ENCODE measurements at regions not wholly inside any gene's neighbourhood (a gene's known extent, or its start where the extent isn't known, plus 50 kb on each side); places are given as distances from the start of the nearest gene placed in this dataset.

DNA sequence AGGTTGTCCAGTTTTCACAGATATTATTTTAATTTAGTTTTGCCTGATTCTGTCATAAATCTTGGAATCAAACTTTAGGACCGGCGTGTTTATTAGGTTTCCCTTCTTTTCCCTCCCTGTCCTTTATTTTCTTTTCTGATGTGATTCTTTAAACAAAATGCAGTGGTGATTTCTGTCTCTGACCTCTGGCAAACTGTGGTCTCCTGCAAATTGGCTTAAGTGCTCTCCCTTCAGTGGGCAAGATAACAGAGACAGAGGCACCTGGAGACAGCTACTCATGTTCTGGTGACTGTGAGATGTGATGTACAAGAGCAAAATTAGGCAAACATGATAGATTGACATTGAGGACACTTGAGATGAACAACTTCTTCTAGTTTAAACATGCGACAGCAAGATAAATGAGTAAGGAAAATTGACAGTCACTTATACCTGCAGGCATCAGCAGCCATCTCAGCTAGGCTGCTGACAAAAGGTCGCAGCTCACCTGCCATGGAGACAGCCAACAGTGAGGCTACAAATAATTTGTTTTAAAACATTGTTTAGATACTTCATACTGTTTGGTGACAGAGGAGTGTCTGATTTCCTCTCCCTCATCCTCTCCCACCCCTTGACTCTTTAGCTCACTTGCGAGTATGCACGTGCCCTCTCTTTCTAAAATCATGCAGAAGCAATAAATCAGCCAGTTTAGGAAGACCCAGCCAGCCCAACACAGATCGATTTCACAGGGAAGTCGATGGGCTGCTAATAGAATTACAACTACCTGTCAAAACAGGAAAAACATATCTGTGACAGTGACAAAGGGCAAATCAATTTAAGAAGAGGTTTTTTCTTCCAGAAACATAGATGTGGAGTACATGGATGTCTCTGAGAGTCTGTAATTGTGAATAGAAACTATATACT, 63.4 kb upstream of the MAP3K7 start:
- no peak for DNase-seq (ENCODE audit: low read depth)

DNA sequence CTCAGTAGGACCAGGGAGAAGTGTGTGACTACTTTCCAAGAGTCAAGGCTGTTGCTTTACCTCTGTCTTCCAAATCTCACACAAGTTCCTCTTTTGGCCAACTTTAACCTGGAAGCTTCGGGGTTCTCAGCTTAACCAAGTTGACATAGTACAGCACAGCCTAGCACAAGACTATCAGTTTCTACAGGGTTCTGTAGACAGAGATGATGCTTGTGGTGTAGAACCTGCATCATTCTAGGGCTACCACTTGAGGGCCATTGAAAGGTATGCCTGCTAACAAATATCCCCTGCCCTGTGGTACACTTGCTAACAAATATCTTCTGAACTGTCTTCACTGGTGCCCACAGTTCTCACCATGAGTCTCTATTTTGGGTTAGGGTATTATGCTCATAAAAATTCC, 62.0 kb upstream of the MAP3K7 start:
- no peak for DNase-seq (ENCODE audit: low read depth)

GRCh38 chr6:90646940-90647339, 60.1 kb upstream of the MAP3K7 start:
- peak; percentile 4 for DNase-seq (ENCODE audit: low read depth)

DNA sequence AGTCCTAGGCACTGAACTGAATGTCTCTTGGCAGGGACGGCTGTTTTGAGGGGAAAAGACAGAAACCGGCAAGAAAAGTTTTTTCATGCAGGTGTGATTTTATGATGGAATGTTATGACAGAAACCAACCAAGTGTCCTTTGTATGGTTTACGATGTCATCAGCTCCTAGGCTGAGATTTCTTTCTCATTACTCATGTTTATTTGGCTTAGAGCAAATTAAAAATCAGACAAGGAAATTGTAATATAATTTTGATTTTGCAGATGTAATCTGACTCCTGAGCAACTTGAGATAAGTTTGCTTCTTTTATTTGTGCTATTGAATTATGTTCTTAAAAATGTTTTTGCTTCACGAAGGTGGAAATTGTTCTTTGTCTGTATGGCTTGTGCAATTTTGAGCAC, 58.8 kb upstream of the MAP3K7 start:
- DNase-seq (ENCODE audit: low read depth): no peak

DNA sequence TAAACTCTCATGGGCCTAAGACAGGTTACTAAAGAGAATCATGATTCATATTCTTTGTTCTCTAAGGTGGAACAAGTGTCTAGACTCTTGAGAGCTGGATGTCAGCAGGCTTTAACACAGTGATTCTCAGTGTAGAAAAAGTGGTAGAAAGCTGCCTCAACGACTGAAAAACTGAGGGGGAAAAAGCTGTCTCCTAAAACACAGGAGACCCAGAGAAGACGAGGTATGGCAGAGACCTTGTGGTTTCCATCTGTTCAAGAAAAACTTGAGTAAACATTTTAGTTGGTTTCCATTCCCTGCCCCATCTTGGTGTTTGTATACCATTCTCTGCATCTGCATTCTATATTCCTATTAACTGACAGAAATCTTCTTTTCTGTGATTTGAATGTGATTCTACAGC, 57.6 kb upstream of the MAP3K7 start:
- DNase-seq (ENCODE audit: low read depth): no peak

DNA sequence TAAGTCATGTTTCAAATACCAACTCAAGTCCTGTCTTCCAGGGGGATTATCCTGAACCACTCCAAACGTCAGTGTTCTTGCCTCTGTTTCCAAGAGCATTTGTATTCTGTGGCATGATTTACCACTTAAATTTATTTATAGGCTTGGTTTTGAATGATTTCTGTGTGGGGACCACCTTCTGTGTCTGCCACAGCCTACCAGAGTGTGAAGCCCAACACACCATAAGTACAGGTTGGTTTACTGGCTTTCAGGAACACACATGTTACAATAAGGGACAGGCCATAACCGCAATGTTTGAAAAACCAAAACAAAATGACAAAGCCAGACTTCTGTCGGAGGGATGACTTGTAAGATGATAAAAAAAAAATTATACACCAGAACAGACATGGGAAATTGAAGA, 56.5 kb upstream of the MAP3K7 start:
- DNase-seq (ENCODE audit: low read depth): no peak

DNA sequence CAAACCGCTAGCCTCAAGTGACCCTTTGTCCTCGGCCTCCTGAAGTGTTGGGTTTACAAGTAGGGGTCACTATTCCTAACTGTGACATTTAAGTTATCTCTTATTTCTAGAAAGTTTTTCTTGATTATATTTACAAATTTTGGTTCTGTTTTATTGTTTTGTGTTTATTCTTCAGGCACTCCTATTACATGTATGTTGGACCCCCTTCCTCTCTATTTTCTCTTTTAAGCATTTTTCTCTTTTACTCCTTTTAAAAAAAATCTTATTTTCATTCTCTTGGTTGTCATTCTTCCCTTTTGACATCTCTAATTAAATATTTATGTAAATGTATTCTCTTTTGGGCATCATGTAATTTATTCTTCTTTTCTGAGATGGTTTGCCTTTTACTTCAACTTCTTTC, 50.4 kb upstream of the MAP3K7 start:
- DNase-seq (ENCODE audit: low read depth): no peak
